GM23338 (cell line): ENCODE measurements at regions not wholly inside any gene's neighbourhood (a gene's known extent, or its start where the extent isn't known, plus 50 kb on each side); places are given as distances from the start of the nearest gene placed in this dataset.

Source experiments
- ATAC-seq: fragments of 200-7000 bp; cut with Tn5 transposase; 3 replicates; pipeline ENCODE4 v1.9.1; 2020
- DNase-seq: peaks from one replicate; pipeline ENCODE4 v3.0.0-alpha.2; 2015; ENCODE audit warnings: low spot score
- H2AFZ ChIP-seq: fragments of 200-600 bp; sonication (generic); 2 replicates; pipeline ENCODE4 v1.8.0; 2016; ENCODE audit warnings: antibody characterized with exemption, mild to moderate bottlenecking, moderate library complexity
- H3F3A ChIP-seq: fragments of 200-600 bp; sonication (generic); replicated peaks from 2 replicates; pipeline ENCODE4 v1.8.0; 2017; ENCODE audit warnings: antibody characterized with exemption, mixed run types, low read depth
- H3K27ac ChIP-seq: fragments of 200-600 bp; sonication (generic); 2 replicates; pipeline ENCODE4 v1.6.1; 2016; ENCODE audit warnings: low read depth
- H3K27me3 ChIP-seq: fragments of 200-600 bp; sonication (generic); 2 replicates; pipeline ENCODE4 v1.8.0; 2016; ENCODE audit warnings: mild to moderate bottlenecking, mixed run types, moderate library complexity; ENCODE audit not compliant: insufficient read depth
- H3K36me3 ChIP-seq: fragments of 200-600 bp; sonication (generic); 2 replicates; pipeline ENCODE4 v1.8.0; 2016; ENCODE audit warnings: mild to moderate bottlenecking; ENCODE audit not compliant: insufficient read depth
- H3K4me1 ChIP-seq: fragments of 200-600 bp; sonication (generic); 2 replicates; pipeline ENCODE4 v1.8.0; 2016; ENCODE audit warnings: mild to moderate bottlenecking, moderate library complexity; ENCODE audit not compliant: insufficient read depth
- H3K4me2 ChIP-seq: fragments of 200-600 bp; sonication (generic); 2 replicates; pipeline ENCODE4 v1.7.1; 2017; ENCODE audit warnings: mixed run types
- H3K4me3 ChIP-seq: fragments of 200-600 bp; sonication (generic); 2 replicates; pipeline ENCODE4 v1.6.1; 2016; ENCODE audit warnings: mixed run types
- H3K79me2 ChIP-seq: fragments of 200-600 bp; sonication (generic); replicated peaks from 2 replicates; pipeline ENCODE4 v1.8.0; 2017; ENCODE audit warnings: mild to moderate bottlenecking; ENCODE audit not compliant: insufficient read depth
- H3K9me2 ChIP-seq: fragments of 200-600 bp; sonication (generic); 2 replicates; pipeline ENCODE4 v1.8.0; 2017; ENCODE audit not compliant: insufficient read depth
- H4K20me1 ChIP-seq: fragments of 200-600 bp; sonication (generic); replicated peaks from 2 replicates; pipeline ENCODE4 v1.8.0; 2017; ENCODE audit warnings: mild to moderate bottlenecking; ENCODE audit not compliant: insufficient read depth
- H3K27ac Mint-ChIP-seq: 2 replicates; pipeline ENCODE4 v1.8.0; 2020; ENCODE audit warnings: inconsistent platforms, mild to moderate bottlenecking, moderate library complexity, mixed read lengths
- H3K27me3 Mint-ChIP-seq: 3 replicates; pipeline ENCODE4 v1.8.0; 2022; ENCODE audit warnings: low read depth, mild to moderate bottlenecking, moderate library complexity, mixed read lengths, inconsistent platforms; ENCODE audit not compliant: insufficient read depth, poor library complexity
- H3K36me3 Mint-ChIP-seq: 3 replicates; pipeline ENCODE4 v1.8.0; 2021; ENCODE audit warnings: low read depth, mild to moderate bottlenecking, inconsistent platforms, moderate library complexity, mixed read lengths
- H3K4me1 Mint-ChIP-seq: 3 replicates; pipeline ENCODE4 v1.8.0; 2020; ENCODE audit warnings: mild to moderate bottlenecking, inconsistent platforms, mixed read lengths
- H3K4me3 Mint-ChIP-seq: 3 replicates; pipeline ENCODE4 v1.8.0; 2021; ENCODE audit warnings: moderate library complexity, mild to moderate bottlenecking, inconsistent platforms, mixed read lengths
- H3K9me3 Mint-ChIP-seq: 3 replicates; pipeline ENCODE4 v1.8.0; 2020; ENCODE audit warnings: moderate library complexity, mild to moderate bottlenecking, inconsistent platforms, mixed read lengths
- JUNB ChIP-seq: IDR thresholded peaks from one replicate; pipeline ENCODE4 v1.6.1; 2016; ENCODE audit warnings: antibody characterized with exemption; ENCODE audit not compliant: unreplicated experiment
- ZNF462 ChIP-seq: fragments of 250-450 bp; sonication (Bioruptor Pico); IDR thresholded peaks from 2 replicates; pipeline ENCODE4 v1.5.0; 2020; ENCODE audit warnings: mild to moderate bottlenecking, moderate library complexity
- TF ChIP-seq, protein P1 (sequence below), 2 experiments: fragments of 200-600 bp in 1 of 2; sonication (generic) in 1 of 2; conservative IDR thresholded peaks; 2 replicates each; pipeline versions ENCODE4 v1.5.1 to v1.6.1; 2016 to 2017; ENCODE audit warnings: antibody characterized with exemption in 2 of 2, low read depth in 2 of 2, mild to moderate bottlenecking in 2 of 2, moderate library complexity in 1 of 2

DNA sequence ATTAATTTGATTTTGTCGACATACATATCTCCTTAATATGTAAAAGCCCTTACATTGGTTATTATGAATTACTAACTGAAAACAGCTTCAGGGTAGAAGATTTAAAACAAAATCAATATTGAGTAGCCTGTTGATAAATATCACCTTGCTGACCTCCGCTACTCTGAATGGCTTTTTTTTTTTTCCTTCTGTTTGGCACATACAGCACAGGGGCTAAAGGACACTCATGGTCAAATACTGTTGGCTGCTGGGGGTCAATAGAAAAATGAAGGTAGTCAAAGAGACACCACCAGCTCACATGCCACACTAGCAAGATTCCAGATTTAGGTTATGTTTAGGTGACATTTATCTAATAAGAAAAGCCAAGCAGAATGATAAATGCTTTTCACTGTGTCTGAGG, 1642.4 kb upstream of the SLC39A10 start:
- peaks cover 8% of the 10 kb centered on the region; the same call in 2 of the 3 replicates for H3K36me3 Mint-ChIP-seq
- 0 out of 2 replicates have a peak, but pooled peaks cover 4% of the 10 kb centered on the region for H3K9me2 ChIP-seq
- peaks cover 23% of the 10 kb centered on the region; the same call in 2 of the 3 replicates for H3K9me3 Mint-ChIP-seq
- H3F3A ChIP-seq: no peaks in the 10 kb centered on the region
- H3K4me3 Mint-ChIP-seq: no peak overlapping the region
- ATAC-seq (no peak), DNase-seq (no peak)
- no peaks in the 10 kb centered on the region for H3K27me3 ChIP-seq
- no peak overlapping the region for H2AFZ ChIP-seq
- peaks cover 10% of the 10 kb centered on the region; the same call in 2 of the 3 replicates for H3K4me1 Mint-ChIP-seq
- H3K4me3 ChIP-seq: no peak overlapping the region
- H3K36me3 ChIP-seq: no peaks in the 10 kb centered on the region
- H3K79me2 ChIP-seq: no peaks in the 10 kb centered on the region
- no peaks in the 10 kb centered on the region for H3K27me3 Mint-ChIP-seq
- TF ChIP-seq ZNF462 (CRISPR knock-in tag): no peak
- no peaks in the 10 kb centered on the region for H4K20me1 ChIP-seq
- H3K27ac Mint-ChIP-seq: no peak overlapping the region
- H3K4me2 ChIP-seq: no peak overlapping the region
- peaks cover 8% of the 10 kb centered on the region; the same call in 1 of the 2 replicates for H3K4me1 ChIP-seq
- H3K27ac ChIP-seq: no peak overlapping the region

- peaks cover 3% of the 10 kb centered on the region for H3K27me3 Mint-ChIP-seq
- H3K9me2 ChIP-seq: no peaks in the 10 kb centered on the region
- H3K4me2 ChIP-seq: no peak overlapping the region
- no peak overlapping the region for H2AFZ ChIP-seq
- H4K20me1 ChIP-seq: no peaks in the 10 kb centered on the region
- no peak overlapping the region for H3K27ac ChIP-seq
- H3K27me3 ChIP-seq: no peaks in the 10 kb centered on the region
- H3K4me3 Mint-ChIP-seq: no peak overlapping the region
- no peaks in the 10 kb centered on the region for H3F3A ChIP-seq
- H3K36me3 ChIP-seq: no peaks in the 10 kb centered on the region; the same call in 1 of the 2 replicates
- no peaks in the 10 kb centered on the region for H3K4me1 Mint-ChIP-seq
- DNase-seq (no peak), ATAC-seq (no peak)
- H3K4me1 ChIP-seq: no peaks in the 10 kb centered on the region
- no peak overlapping the region for H3K27ac Mint-ChIP-seq
- H3K79me2 ChIP-seq: no peaks in the 10 kb centered on the region
- no peak overlapping the region for H3K4me3 ChIP-seq
- H3K9me3 Mint-ChIP-seq: peaks cover 19% of the 10 kb centered on the region
- H3K36me3 Mint-ChIP-seq: peaks cover 12% of the 10 kb centered on the region; the same call in 2 of the 3 replicates
- no peak for TF ChIP-seq ZNF462 (CRISPR knock-in tag)
- TF ChIP-seq, protein P1, sequence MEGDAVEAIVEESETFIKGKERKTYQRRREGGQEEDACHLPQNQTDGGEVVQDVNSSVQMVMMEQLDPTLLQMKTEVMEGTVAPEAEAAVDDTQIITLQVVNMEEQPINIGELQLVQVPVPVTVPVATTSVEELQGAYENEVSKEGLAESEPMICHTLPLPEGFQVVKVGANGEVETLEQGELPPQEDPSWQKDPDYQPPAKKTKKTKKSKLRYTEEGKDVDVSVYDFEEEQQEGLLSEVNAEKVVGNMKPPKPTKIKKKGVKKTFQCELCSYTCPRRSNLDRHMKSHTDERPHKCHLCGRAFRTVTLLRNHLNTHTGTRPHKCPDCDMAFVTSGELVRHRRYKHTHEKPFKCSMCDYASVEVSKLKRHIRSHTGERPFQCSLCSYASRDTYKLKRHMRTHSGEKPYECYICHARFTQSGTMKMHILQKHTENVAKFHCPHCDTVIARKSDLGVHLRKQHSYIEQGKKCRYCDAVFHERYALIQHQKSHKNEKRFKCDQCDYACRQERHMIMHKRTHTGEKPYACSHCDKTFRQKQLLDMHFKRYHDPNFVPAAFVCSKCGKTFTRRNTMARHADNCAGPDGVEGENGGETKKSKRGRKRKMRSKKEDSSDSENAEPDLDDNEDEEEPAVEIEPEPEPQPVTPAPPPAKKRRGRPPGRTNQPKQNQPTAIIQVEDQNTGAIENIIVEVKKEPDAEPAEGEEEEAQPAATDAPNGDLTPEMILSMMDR (conservative IDR thresholded peaks at IDR 0.05; ENCODE audit: low read depth in 2 of 2): no peak
- TF ChIP-seq JUNB: no peak
Measured at GRCh38 chr2:194004590-194005206, 1652.3 kb upstream of the SLC39A10 start.
